Right lobe of liver (tissue), 4 donors: ENCODE measurements at regions not wholly inside any gene's neighbourhood (a gene's known extent, or its start where the extent isn't known, plus 50 kb on each side); places are given as distances from the start of the nearest gene placed in this dataset.

Experiments
- CTCF ChIP-seq, 4 donors: fragments of 200-600 bp in 3 of 4; fragments of 450-650 bp in 1 of 4; IDR thresholded peaks; one replicate each; pipeline versions ENCODE4 v1.5.1 to v1.8.0; 2016 to 2022; ENCODE audit warnings: antibody characterized with exemption in 4 of 4, mild to moderate bottlenecking in 2 of 4
- POLR2A ChIP-seq: fragments of 450-650 bp; IDR thresholded peaks from one replicate; pipeline ENCODE4 v1.6.1; 2017; ENCODE audit warnings: antibody characterized with exemption, mild to moderate bottlenecking
- donor health status: DM: no; HTN: no; CAD: no.
- donor health status: DM: no; HTN: no; CAD: no.
- donor health status: DM: no; HTN: yes; CAD: no.

- TF ChIP-seq CTCF (IDR thresholded peaks at IDR 0.05) (no peak), POLR2A (no peak)
Measured at GRCh38 chr9:22855980-22856379, 409.4 kb downstream of the DMRTA1 start.
